ENCODE measurements at regions not wholly inside any gene's neighbourhood (a gene's known extent, or its start where the extent isn't known, plus 50 kb on each side); places are given as distances from the start of the nearest gene placed in this dataset.

DNA sequence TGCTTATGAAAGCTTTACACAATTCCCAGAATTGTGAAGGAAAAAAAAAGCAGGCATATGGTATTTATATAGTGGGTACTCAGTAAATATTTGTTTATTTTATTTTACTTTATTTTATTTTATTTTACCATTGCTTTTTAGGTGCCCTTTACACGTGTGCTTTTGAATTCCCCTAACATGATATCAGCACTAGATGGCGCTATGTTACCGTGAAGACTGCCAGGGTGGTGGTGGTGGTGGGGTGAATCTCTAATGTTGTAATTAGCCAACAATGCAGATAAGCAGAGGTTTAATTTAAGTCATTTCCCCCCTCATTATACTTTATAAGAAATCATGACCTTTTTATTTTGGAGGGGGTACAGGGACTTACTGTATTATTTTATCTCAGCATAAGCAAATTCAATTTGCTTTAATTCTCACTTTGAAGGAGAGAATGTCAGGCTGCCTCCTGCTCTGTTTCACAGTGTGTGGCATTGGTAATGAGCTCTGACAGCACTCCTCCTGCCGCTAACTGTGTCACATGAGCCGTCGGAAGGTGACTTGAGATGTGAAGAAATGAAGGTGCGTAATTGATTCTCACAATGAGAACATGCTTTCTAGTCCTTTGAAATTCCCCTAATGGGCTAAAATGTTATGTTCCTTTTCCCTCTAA lies 165.6 kb downstream of the YTHDC2 start:
- Mint-ChIP-seq H3K27me3 (peaks cover under 1% of the 10 kb centered on the region), H3K4me3 (no peak overlapping the region), H3K4me1 (no peaks in the 10 kb centered on the region), H3K9me3 (ENCODE audit: insufficient read depth) (no peaks in the 10 kb centered on the region), H3K27ac (no peak overlapping the region)
- Histone ChIP-seq H3K79me2 (ENCODE audit: control insufficient read depth, insufficient read depth, low read length) (no peaks in the 10 kb centered on the region), H3K36me3 (replicated peaks in 1 of 2; ENCODE audit: control extremely low read depth in 1 of 2, control insufficient read depth in 1 of 2, extremely low read depth in 1 of 2, insufficient read depth in 2 of 2, low read length in 1 of 2) (no peaks in the 10 kb centered on the region), H3K4me1 (ENCODE audit: control insufficient read depth in 2 of 2, insufficient read depth in 2 of 2, low read length in 2 of 2) (no peaks in the 10 kb centered on the region), H3K9me3 (ENCODE audit: control extremely low read depth in 1 of 3, control insufficient read depth in 2 of 3, insufficient read depth in 1 of 3, low read length in 2 of 3) (peaks cover 0 to 4% (median 0%) of the 10 kb centered on the region in 3 donors), H3K27me3 (replicated peaks in 1 of 4; ENCODE audit: control extremely low read depth in 1 of 4, control insufficient read depth in 3 of 4, insufficient read depth in 4 of 4, low read length in 3 of 4) (no peaks in the 10 kb centered on the region), H4K20me1 (ENCODE audit: control insufficient read depth, insufficient read depth, low read length, poor library complexity, severe bottlenecking) (no peaks in the 10 kb centered on the region), H3K27ac (ENCODE audit: low read length in 2 of 2) (no peak overlapping the region), H3K9ac (ENCODE audit: low read length) (no peak overlapping the region), H3K4me3 (ENCODE audit: control extremely low read depth in 1 of 5, extremely low read depth in 1 of 5, insufficient read depth in 1 of 5, low read depth in 2 of 5, low read length in 4 of 5) (no peak overlapping the region), H3K4me2 (replicated peaks; ENCODE audit: low read depth, low read length, poor library complexity, severe bottlenecking) (no peak overlapping the region), H2AFZ (ENCODE audit: insufficient read depth, low read depth, low read length, poor library complexity, severe bottlenecking) (no peak overlapping the region)
- peak; percentile 10 for DNase-seq
- POLR2A ChIA-PET: no interaction called here
- CTCF ChIA-PET: interaction anchor here (0.7 to 3.8 kb wide), 2 partner anchors 771 to 1010 kb away, joined by 3 to 16 read pairs; no protein-coding TSS in a partner anchor
- TF ChIP-seq EZH2 (IDR thresholded peaks at IDR 0.05; ENCODE audit: borderline replicate concordance, insufficient read depth, low read depth, low read length, poor library complexity, severe bottlenecking): no peak
- TF ChIP-seq CTCF (IDR thresholded peaks at IDR 0.05): peak; percentile 50
- intact Hi-C loops (cut with micrococcal nuclease): loop anchor here (5.0 kb wide), 1 partner anchor 1568 kb away; no protein-coding TSS in a partner anchor
- ATAC-seq (ENCODE audit: low read depth): no peak
- 100% methylated on average over 3 of the region's 7 CpGs for WGBS (ENCODE audit: insufficient coverage)

- Histone ChIP-seq H3K9ac (ENCODE audit: low read length) (no peak overlapping the region), H3K27me3 (replicated peaks in 1 of 4; ENCODE audit: control extremely low read depth in 1 of 4, control insufficient read depth in 3 of 4, insufficient read depth in 4 of 4, low read length in 3 of 4) (no peaks in the 10 kb centered on the region), H3K9me3 (ENCODE audit: control extremely low read depth in 1 of 3, control insufficient read depth in 2 of 3, insufficient read depth in 1 of 3, low read length in 2 of 3) (no peaks in the 10 kb centered on the region), H3K79me2 (ENCODE audit: control insufficient read depth, insufficient read depth, low read length) (no peaks in the 10 kb centered on the region), H3K4me1 (ENCODE audit: control insufficient read depth in 2 of 2, insufficient read depth in 2 of 2, low read length in 2 of 2) (no peaks in the 10 kb centered on the region), H3K27ac (ENCODE audit: low read length in 2 of 2) (no peak overlapping the region), H2AFZ (ENCODE audit: insufficient read depth, low read depth, low read length, poor library complexity, severe bottlenecking) (no peak overlapping the region), H3K36me3 (replicated peaks in 1 of 2; ENCODE audit: control extremely low read depth in 1 of 2, control insufficient read depth in 1 of 2, extremely low read depth in 1 of 2, insufficient read depth in 2 of 2, low read length in 1 of 2) (no peaks in the 10 kb centered on the region), H3K4me3 (ENCODE audit: control extremely low read depth in 1 of 5, extremely low read depth in 1 of 5, insufficient read depth in 1 of 5, low read depth in 2 of 5, low read length in 4 of 5) (no peak overlapping the region), H4K20me1 (ENCODE audit: control insufficient read depth, insufficient read depth, low read length, poor library complexity, severe bottlenecking) (no peaks in the 10 kb centered on the region), H3K4me2 (replicated peaks; ENCODE audit: low read depth, low read length, poor library complexity, severe bottlenecking) (no peak overlapping the region)
- TF ChIP-seq CTCF (IDR thresholded peaks at IDR 0.05) (no peak), EZH2 (IDR thresholded peaks at IDR 0.05; ENCODE audit: borderline replicate concordance, insufficient read depth, low read depth, low read length, poor library complexity, severe bottlenecking) (no peak)
- Mint-ChIP-seq H3K9me3 (ENCODE audit: insufficient read depth) (no peaks in the 10 kb centered on the region), H3K27ac (no peak overlapping the region), H3K4me3 (no peak overlapping the region), H3K4me1 (no peaks in the 10 kb centered on the region), H3K27me3 (no peaks in the 10 kb centered on the region)
- no peak for DNase-seq
- WGBS (ENCODE audit: insufficient coverage): 54% methylated on average over 2 of the region's 2 CpGs
- ChIA-PET POLR2A (no interaction called here), CTCF (interaction anchor here (3.8 kb wide), 1 partner anchor 770 kb away, joined by 16 read pairs; no protein-coding TSS in a partner anchor)
- intact Hi-C loops (cut with micrococcal nuclease): no loop called here
- ATAC-seq (ENCODE audit: low read depth): no peak
These were observed 167.0 kb downstream of the YTHDC2 start for GRCh38 chr5:113680534-113680933.

All from B cell (primary cell).